CD14-positive monocyte (primary cell): ENCODE measurements at regions not wholly inside any gene's neighbourhood (a gene's known extent, or its start where the extent isn't known, plus 50 kb on each side); places are given as distances from the start of the nearest gene placed in this dataset.

Source experiments
- DNase-seq, 3 donors: peaks; one replicate each; pipeline ENCODE4 v3.0.0-alpha.2; 2011 to 2022
- H2AFZ ChIP-seq: 2 replicates; pipeline ENCODE4 v1.6.0; 2012; ENCODE audit warnings: mild to moderate bottlenecking, low read depth, low read length, inconsistent platforms; ENCODE audit not compliant: insufficient read depth, poor library complexity, severe bottlenecking
- H3K27ac ChIP-seq, 2 donors: 1 replicate in 1 of 2; 2 replicates in 1 of 2; pipeline ENCODE4 v1.5.1; 2012 to 2013; ENCODE audit warnings: low read length in 2 of 2, control low read depth in 1 of 2, inconsistent platforms in 1 of 2, low read depth in 1 of 2, mild to moderate bottlenecking in 1 of 2
- H3K27me3 ChIP-seq, 2 donors: one replicate each; pipeline versions ENCODE4 v1.6.0 to v1.6.1; 2011 to 2013; ENCODE audit warnings: low read length in 2 of 2; ENCODE audit not compliant: control insufficient read depth in 2 of 2, insufficient read depth in 2 of 2
- H3K36me3 ChIP-seq, 2 donors: replicated peaks in 1 of 2; 1 replicate in 1 of 2; 2 replicates in 1 of 2; pipeline versions ENCODE4 v1.5.1 to v1.6.1; 2012 to 2013; ENCODE audit warnings: low read length in 2 of 2, control low read depth in 1 of 2, inconsistent platforms in 1 of 2, mild to moderate bottlenecking in 1 of 2; ENCODE audit not compliant: insufficient read depth in 2 of 2, control insufficient read depth in 1 of 2
- H3K4me1 ChIP-seq, 2 donors: 1 replicate in 1 of 2; 2 replicates in 1 of 2; pipeline versions ENCODE4 v1.5.1 to v1.6.1; 2012 to 2013; ENCODE audit warnings: low read length in 2 of 2, control low read depth in 1 of 2, inconsistent platforms in 1 of 2, mild to moderate bottlenecking in 1 of 2, moderate library complexity in 1 of 2; ENCODE audit not compliant: insufficient read depth in 2 of 2, control insufficient read depth in 1 of 2
- H3K4me2 ChIP-seq: replicated peaks from 2 replicates; pipeline ENCODE3; 2012; ENCODE audit warnings: low read length, moderate library complexity, mild to moderate bottlenecking; ENCODE audit not compliant: poor library complexity, severe bottlenecking; ENCODE audit errors: extremely low read depth
- H3K4me3 ChIP-seq, 3 experiments: fragments of 200-600 bp in 1 of 3; sonication (generic) in 1 of 3; replicated peaks in 1 of 3; 1 replicate in 2 of 3; 2 replicates in 1 of 3; pipeline ENCODE4 v1.5.1; 2011 to 2013; ENCODE audit warnings: low read length in 3 of 3, mild to moderate bottlenecking in 3 of 3, control low read depth in 2 of 3, low read depth in 2 of 3, inconsistent platforms in 1 of 3, moderate library complexity in 1 of 3
- H3K79me2 ChIP-seq: 2 replicates; pipeline ENCODE4 v1.6.0; 2012; ENCODE audit warnings: mild to moderate bottlenecking, control low read depth, inconsistent platforms, low read length, moderate library complexity; ENCODE audit not compliant: insufficient read depth
- H3K9ac ChIP-seq: 2 replicates; pipeline ENCODE4 v1.6.0; 2017; ENCODE audit warnings: low read length, mild to moderate bottlenecking; ENCODE audit not compliant: insufficient read depth, poor library complexity, severe bottlenecking
- H3K9me3 ChIP-seq, 2 donors: replicated peaks in 1 of 2; 1 replicate in 1 of 2; 2 replicates in 1 of 2; pipeline versions ENCODE4 v1.5.1 to v1.6.1; 2012 to 2013; ENCODE audit warnings: low read length in 2 of 2, control low read depth in 1 of 2; ENCODE audit not compliant: control insufficient read depth in 1 of 2, insufficient read depth in 1 of 2
- H4K20me1 ChIP-seq: 2 replicates; pipeline ENCODE4 v1.6.0; 2012; ENCODE audit warnings: mild to moderate bottlenecking, low read length, control low read depth, moderate library complexity; ENCODE audit not compliant: insufficient read depth
- H3K27ac Mint-ChIP-seq, 7 donors: one replicate each; pipeline ENCODE4 v1.8.0; 2020; ENCODE audit warnings: mild to moderate bottlenecking in 7 of 7, mixed read lengths in 7 of 7, moderate library complexity in 6 of 7, inconsistent platforms in 2 of 7
- H3K27me3 Mint-ChIP-seq, 3 donors: one replicate each; pipeline ENCODE4 v1.8.0; 2021 to 2022; ENCODE audit warnings: low read depth in 3 of 3, mild to moderate bottlenecking in 3 of 3, mixed read lengths in 3 of 3, moderate library complexity in 3 of 3, inconsistent platforms in 1 of 3
- H3K36me3 Mint-ChIP-seq, 2 donors: one replicate each; pipeline ENCODE4 v1.8.0; 2020; ENCODE audit warnings: mixed read lengths in 2 of 2, inconsistent platforms in 1 of 2, mild to moderate bottlenecking in 1 of 2
- H3K4me1 Mint-ChIP-seq: one replicate; pipeline ENCODE4 v1.8.0; 2020; ENCODE audit warnings: mild to moderate bottlenecking, mixed read lengths
- H3K4me3 Mint-ChIP-seq, 2 donors: one replicate each; pipeline ENCODE4 v1.8.0; 2020; ENCODE audit warnings: mild to moderate bottlenecking in 2 of 2, mixed read lengths in 2 of 2, moderate library complexity in 1 of 2
- H3K9me3 Mint-ChIP-seq, 7 donors: one replicate each; pipeline ENCODE4 v1.8.0; 2020 to 2022; ENCODE audit warnings: mixed read lengths in 7 of 7, mild to moderate bottlenecking in 6 of 7, moderate library complexity in 6 of 7, inconsistent platforms in 2 of 7
- WGBS: methylation state at CpG from one replicate; pipeline ENCODE4 v1.1.5; 2013; ENCODE audit warnings: missing lambda C conversion rate; ENCODE audit not compliant: insufficient coverage; 5-methylcytosine and 5-hydroxymethylcytosine counted together
- intact Hi-C, 2 donors: fragments of 100-400 bp; cut with micrococcal nuclease; formaldehyde crosslinking; loops; one replicate each; pipeline versions ENCODE4 v1.15.0 to v1.15.1; 2023
- TF ChIP-seq, protein P1 (sequence below): fragments of 200-600 bp; IDR thresholded peaks from one replicate; pipeline ENCODE4 v1.8.0; 2022; ENCODE audit warnings: antibody characterized with exemption, mild to moderate bottlenecking

DNA sequence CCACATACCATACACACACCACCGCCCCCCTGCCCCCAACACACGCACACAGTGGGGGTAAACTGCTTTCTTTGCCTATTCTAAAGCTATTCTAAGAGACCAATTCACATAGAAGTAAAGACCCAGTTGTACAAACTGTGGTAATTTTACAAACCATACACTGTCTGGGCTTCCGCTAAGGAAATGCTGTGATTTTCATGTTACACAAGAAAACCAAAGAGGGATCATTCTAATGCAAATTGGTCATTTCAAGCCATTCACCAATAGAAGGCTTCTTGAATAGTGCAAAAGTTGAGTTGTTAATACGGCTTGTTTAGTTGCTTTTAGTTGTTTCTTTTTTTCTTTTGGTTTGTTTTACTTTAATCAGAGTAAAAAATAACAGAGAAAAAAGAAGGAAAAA, 202.8 kb downstream of the EFNB2 start:
- Mint-ChIP-seq H3K36me3 (no peaks in the 10 kb centered on the region), H3K4me1 (no peaks in the 10 kb centered on the region), H3K27ac (no peak overlapping the region), H3K9me3 (peaks cover 0 to 14% (median under 1%) of the 10 kb centered on the region in 7 donors), H3K4me3 (no peak overlapping the region), H3K27me3 (peaks cover 0 to 2% (median 0%) of the 10 kb centered on the region in 3 donors)
- Histone ChIP-seq H3K79me2 (no peaks in the 10 kb centered on the region), H3K4me1 (no peaks in the 10 kb centered on the region), H3K27ac (no peak overlapping the region), H3K36me3 (no peaks in the 10 kb centered on the region), H3K9me3 (peaks cover under 1 to 5% of the 10 kb centered on the region in 2 donors), H3K4me3 (no peak overlapping the region), H3K9ac (no peak overlapping the region), H4K20me1 (no peaks in the 10 kb centered on the region), H3K4me2 (no peak overlapping the region), H2AFZ (no peak overlapping the region), H3K27me3 (no peaks in the 10 kb centered on the region)
- no peak for DNase-seq
- 92% methylated on average over 2 of the region's 4 CpGs for WGBS
- intact Hi-C loops, result no loop called here
- TF ChIP-seq, protein P1, sequence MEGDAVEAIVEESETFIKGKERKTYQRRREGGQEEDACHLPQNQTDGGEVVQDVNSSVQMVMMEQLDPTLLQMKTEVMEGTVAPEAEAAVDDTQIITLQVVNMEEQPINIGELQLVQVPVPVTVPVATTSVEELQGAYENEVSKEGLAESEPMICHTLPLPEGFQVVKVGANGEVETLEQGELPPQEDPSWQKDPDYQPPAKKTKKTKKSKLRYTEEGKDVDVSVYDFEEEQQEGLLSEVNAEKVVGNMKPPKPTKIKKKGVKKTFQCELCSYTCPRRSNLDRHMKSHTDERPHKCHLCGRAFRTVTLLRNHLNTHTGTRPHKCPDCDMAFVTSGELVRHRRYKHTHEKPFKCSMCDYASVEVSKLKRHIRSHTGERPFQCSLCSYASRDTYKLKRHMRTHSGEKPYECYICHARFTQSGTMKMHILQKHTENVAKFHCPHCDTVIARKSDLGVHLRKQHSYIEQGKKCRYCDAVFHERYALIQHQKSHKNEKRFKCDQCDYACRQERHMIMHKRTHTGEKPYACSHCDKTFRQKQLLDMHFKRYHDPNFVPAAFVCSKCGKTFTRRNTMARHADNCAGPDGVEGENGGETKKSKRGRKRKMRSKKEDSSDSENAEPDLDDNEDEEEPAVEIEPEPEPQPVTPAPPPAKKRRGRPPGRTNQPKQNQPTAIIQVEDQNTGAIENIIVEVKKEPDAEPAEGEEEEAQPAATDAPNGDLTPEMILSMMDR, result no peak

DNA sequence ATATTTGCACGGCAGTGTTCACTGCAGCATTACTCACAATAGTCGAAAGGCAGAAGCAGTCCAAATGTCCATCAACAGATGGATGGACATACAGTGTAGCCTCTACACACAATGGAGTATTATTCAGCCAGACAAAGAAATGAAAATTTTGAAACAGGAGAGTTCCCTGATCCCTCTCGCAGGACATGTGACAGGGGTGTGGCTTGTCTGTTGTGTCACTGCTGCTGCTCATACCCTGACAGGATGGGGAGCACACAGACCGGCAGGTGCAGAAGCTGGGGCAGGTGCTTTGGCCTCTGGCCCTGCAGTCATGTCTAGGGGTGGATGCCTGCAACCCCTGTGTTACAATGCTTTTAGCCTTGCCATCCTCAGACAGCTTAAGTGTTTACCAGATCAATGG, 204.3 kb downstream of the EFNB2 start:
- no peaks in the 10 kb centered on the region for H3K4me1 Mint-ChIP-seq
- no peaks in the 10 kb centered on the region for H3K36me3 Mint-ChIP-seq
- no peaks in the 10 kb centered on the region for H3K27me3 ChIP-seq
- H3K27me3 Mint-ChIP-seq, result peaks cover 0 to 2% (median 0%) of the 10 kb centered on the region in 3 donors
- no peak overlapping the region for H3K4me3 ChIP-seq
- 100% methylated on average over 2 of the region's 4 CpGs for WGBS
- H2AFZ ChIP-seq, result no peak overlapping the region
- DNase-seq, result no peak
- no peak overlapping the region for H3K4me3 Mint-ChIP-seq
- no peak overlapping the region for H3K27ac Mint-ChIP-seq
- no peak overlapping the region for H3K4me2 ChIP-seq
- H3K9me3 ChIP-seq, result peaks cover 0 to 5% of the 10 kb centered on the region in 2 donors
- H3K27ac ChIP-seq, result no peak overlapping the region
- H3K9ac ChIP-seq, result no peak overlapping the region
- no peaks in the 10 kb centered on the region for H3K36me3 ChIP-seq
- TF ChIP-seq, protein P1, result no peak
- peaks cover 0 to 14% (median 1%) of the 10 kb centered on the region in 7 donors for H3K9me3 Mint-ChIP-seq
- no peaks in the 10 kb centered on the region for H4K20me1 ChIP-seq
- H3K4me1 ChIP-seq, result no peaks in the 10 kb centered on the region
- intact Hi-C loops, result no loop called here
- H3K79me2 ChIP-seq, result no peaks in the 10 kb centered on the region
